AG09309 (cell line): ENCODE measurements at regions not wholly inside any gene's neighbourhood (a gene's known extent, or its start where the extent isn't known, plus 50 kb on each side); places are given as distances from the start of the nearest gene placed in this dataset.

Source experiments
- DNase-seq: peaks from one replicate; pipeline ENCODE4 v3.0.0-alpha.2; 2010; ENCODE audit warnings: low read depth
- H3K4me3 ChIP-seq: 2 replicates; pipeline ENCODE4 v1.5.1; 2011; ENCODE audit warnings: mild to moderate bottlenecking, low read depth, low read length, moderate library complexity; ENCODE audit not compliant: control insufficient read depth
- TF ChIP-seq, protein P1 (sequence below): IDR thresholded peaks from 2 replicates; pipeline ENCODE4 v1.5.1; 2011; ENCODE audit warnings: mild to moderate bottlenecking, low read depth, low read length, inconsistent platforms; ENCODE audit not compliant: insufficient read depth, control insufficient read depth; ENCODE audit errors: missing control alignments

DNA sequence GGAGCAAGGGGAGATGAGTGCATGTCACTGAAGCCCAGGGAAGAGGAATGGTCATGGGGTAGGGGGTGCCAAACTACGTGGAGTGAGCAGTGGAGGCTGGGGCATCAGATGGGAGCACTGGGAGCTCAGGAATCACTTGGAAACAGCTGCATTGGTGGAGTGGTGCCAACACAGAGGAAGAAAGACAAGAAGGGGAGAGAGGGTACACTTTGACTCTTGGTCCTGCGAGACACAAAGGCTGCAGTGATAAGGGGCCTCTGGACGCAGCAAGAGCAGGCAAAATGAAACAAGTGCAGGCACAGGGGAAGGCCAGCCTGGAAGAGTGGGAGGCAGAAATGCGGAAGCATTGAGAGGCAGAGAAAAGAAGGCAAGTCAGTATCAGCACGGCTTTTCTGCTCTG is 134.7 kb upstream of the SMIM21 start:
- TF ChIP-seq, protein P1, sequence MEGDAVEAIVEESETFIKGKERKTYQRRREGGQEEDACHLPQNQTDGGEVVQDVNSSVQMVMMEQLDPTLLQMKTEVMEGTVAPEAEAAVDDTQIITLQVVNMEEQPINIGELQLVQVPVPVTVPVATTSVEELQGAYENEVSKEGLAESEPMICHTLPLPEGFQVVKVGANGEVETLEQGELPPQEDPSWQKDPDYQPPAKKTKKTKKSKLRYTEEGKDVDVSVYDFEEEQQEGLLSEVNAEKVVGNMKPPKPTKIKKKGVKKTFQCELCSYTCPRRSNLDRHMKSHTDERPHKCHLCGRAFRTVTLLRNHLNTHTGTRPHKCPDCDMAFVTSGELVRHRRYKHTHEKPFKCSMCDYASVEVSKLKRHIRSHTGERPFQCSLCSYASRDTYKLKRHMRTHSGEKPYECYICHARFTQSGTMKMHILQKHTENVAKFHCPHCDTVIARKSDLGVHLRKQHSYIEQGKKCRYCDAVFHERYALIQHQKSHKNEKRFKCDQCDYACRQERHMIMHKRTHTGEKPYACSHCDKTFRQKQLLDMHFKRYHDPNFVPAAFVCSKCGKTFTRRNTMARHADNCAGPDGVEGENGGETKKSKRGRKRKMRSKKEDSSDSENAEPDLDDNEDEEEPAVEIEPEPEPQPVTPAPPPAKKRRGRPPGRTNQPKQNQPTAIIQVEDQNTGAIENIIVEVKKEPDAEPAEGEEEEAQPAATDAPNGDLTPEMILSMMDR = no peak
- no peak for DNase-seq
- no peak overlapping the region for H3K4me3 ChIP-seq

DNA sequence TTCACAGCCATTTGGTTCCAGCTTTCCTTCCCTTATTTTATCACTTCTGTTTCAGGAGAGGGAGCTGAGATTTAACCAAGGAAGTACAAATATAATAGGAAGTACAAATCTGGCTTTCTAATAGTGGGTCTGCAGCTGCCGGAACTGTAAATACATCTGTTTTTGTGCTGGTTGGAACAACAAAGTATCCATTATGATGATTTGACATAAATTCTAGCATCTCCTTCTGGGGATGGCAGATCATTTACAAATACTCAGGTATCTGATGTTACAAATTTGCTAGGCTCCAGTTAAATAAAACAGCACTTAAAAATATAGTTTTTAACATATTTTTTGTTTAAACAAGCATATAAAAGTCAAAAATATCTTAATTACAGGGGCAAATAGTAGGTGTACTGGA is 131.3 kb upstream of the SMIM21 start:
- no peak for DNase-seq

DNA sequence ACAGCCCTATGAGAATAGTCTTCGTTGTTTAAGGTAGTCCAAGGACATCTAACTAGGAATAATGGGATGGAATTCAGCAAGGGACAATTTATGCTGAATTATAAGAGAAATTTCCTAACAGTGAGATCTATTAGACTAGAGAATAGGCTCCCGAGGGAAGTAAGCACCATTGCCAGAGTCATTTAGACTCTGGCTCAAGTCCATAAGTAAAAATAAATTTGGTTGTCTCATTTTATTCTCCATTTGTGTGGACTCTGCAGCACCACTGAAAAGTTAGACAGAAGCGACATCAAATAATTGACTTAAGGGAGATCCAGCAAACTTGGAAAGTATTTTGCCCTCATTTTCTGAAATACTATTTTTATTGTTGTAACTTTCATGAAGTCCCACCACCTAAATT is 129.3 kb upstream of the SMIM21 start:
- no peak for DNase-seq

More for the DNA sequence above, 131.3 kb upstream of the SMIM21 start:
- no peak overlapping the region for H3K4me3 ChIP-seq
- TF ChIP-seq, protein P1 = no peak

DNA sequence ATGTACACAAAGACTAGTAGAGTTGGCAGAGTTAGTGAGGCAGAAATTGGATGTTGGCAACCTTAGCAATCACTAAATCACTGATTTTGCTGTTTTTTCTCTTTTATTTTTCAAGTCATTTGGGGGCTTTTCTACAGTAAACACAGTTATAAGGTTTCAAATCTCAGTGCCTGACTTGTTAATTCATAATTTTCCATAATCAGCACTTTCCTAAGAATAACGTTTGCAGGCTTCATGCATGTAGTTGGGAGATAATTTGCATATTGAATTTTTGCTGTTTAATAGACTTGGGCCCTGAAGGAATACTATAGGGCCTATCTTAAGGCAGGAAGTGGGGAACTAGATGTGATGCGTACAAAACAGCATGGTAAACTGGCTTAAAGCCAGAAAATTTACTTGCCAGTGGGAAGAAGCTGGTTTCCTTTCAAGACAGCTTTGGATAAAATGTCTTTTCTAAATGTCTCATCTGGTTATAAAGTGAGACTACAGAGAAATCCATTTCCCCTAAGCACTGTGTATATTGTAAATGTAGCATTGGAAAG is 127.2 kb upstream of the SMIM21 start:
- DNase-seq = no peak
- TF ChIP-seq, protein P1 = no peak
- H3K4me3 ChIP-seq = no peak overlapping the region

More for the DNA sequence above, 129.3 kb upstream of the SMIM21 start:
- TF ChIP-seq, protein P1 = no peak
- no peak overlapping the region for H3K4me3 ChIP-seq

DNA sequence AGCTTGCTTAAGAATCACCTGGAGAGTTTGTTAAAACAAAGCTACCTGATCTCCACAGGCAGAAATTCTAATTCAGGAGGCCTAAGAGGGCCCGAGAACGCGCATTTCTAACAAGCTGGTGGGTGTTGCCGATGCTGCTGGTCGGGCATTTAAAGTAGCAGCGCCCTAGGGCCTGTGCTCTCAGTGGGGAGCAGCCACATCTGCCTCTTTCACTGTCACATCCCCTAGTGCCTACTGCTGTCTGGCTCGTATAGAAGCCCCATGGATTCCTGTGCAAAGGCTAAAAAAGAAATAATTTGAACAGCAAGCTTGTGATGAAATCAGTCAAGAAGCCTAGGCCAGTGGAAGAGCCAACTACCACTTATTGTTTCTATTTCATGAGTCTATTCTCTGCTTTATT is 126.7 kb upstream of the SMIM21 start:
- DNase-seq = no peak
- TF ChIP-seq, protein P1 = no peak
- H3K4me3 ChIP-seq = no peak overlapping the region

DNA sequence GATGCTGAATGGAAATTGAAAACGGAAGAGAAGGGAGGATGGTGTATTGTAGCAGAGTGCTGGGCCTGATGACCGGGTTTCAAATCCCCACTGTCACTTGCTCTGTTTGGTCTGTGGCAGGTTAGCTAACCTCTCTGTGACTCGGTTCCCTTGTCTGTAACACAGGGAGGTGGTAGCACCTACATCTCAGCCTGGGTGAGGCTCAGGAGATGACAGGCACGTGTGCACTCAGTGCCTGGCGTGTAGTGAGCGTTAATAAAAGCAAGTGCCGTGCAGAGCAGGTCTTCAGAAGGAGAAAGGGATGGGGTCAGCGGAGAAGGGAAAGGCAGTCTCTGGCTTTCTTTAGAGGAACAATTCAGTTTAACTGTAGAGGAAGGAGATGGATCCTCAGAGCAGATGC is 125.5 kb upstream of the SMIM21 start:
- TF ChIP-seq, protein P1 = no peak
- DNase-seq = no peak
- H3K4me3 ChIP-seq = no peak overlapping the region

DNA sequence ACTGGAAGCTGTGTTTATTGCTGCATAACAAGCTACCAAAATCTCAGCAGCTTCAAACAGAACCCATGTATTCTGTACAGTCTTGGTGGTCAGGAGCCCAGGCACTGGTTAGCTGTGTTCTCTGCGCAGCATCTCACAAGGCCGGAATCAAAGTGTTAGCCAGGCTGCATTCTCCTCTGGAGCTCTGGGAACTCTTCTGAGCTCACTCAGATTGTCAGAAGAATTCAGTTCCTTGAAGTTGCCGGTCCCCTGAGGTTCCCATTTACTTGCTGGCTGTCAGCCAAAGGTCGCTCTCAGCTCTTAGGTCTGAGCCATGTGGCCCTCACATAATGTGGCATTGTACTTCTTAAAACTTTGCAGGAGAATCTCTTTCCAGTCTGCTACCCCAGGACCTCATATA is 123.6 kb upstream of the SMIM21 start:
- DNase-seq = no peak
- TF ChIP-seq, protein P1 = no peak
- H3K4me3 ChIP-seq = no peak overlapping the region
